Keratinocyte (primary cell): ENCODE measurements at regions not wholly inside any gene's neighbourhood (a gene's known extent, or its start where the extent isn't known, plus 50 kb on each side); places are given as distances from the start of the nearest gene placed in this dataset.
A peak's percentile ranks its signal among the peaks of the same experiment; 100 is the strongest.

Source experiments
- DNase-seq: peaks from one replicate; pipeline ENCODE4 v3.0.0-alpha.2; 2011; ENCODE audit warnings: low read depth, missing footprints, low spot score
- FAIRE-seq: peaks from 2 replicates; lab custom pipeline; 2011; peaks lifted over from hg19 to GRCh38; lab: Jason Lieb, UNC
- H2AFZ ChIP-seq: 2 replicates; pipeline ENCODE4 v1.6.0; 2012; ENCODE audit warnings: low read length, control low read depth, inconsistent platforms; ENCODE audit not compliant: control insufficient read depth
- H3K27ac ChIP-seq: 2 replicates; pipeline ENCODE4 v1.5.1; 2011; ENCODE audit warnings: low read length; ENCODE audit not compliant: control insufficient read depth, insufficient read depth
- H3K27me3 ChIP-seq: 3 replicates; pipeline ENCODE4 v1.6.0; 2011; ENCODE audit warnings: low read length; ENCODE audit not compliant: control insufficient read depth, insufficient read depth; ENCODE audit errors: extremely low read depth
- H3K36me3 ChIP-seq, 2 experiments: 2 replicates in 1 of 2; 3 replicates in 1 of 2; pipeline ENCODE4 v1.5.1; 2011; ENCODE audit warnings: low read length in 2 of 2, mild to moderate bottlenecking in 1 of 2; ENCODE audit not compliant: control insufficient read depth in 2 of 2, insufficient read depth in 2 of 2; ENCODE audit errors: extremely low read depth in 1 of 2
- H3K4me1 ChIP-seq: 3 replicates; pipeline ENCODE4 v1.5.1; 2011; ENCODE audit warnings: low read length; ENCODE audit not compliant: control insufficient read depth, insufficient read depth; ENCODE audit errors: extremely low read depth
- H3K4me2 ChIP-seq: 3 replicates; pipeline ENCODE4 v1.6.0; 2011; ENCODE audit warnings: low read depth, low read length; ENCODE audit not compliant: control insufficient read depth, insufficient read depth; ENCODE audit errors: extremely low read depth
- H3K4me3 ChIP-seq, 3 experiments: fragments of 200-600 bp in 1 of 3; sonication (generic) in 1 of 3; 2 replicates in 2 of 3; 3 replicates in 1 of 3; pipeline ENCODE4 v1.5.1; 2011 to 2016; ENCODE audit warnings: low read length in 3 of 3, mild to moderate bottlenecking in 3 of 3, control low read depth in 2 of 3, inconsistent platforms in 1 of 3, low read depth in 1 of 3, mixed read lengths in 1 of 3, mixed run types in 1 of 3, moderate library complexity in 1 of 3; ENCODE audit not compliant: control insufficient read depth in 2 of 3, insufficient read depth in 2 of 3; ENCODE audit errors: extremely low read depth in 1 of 3
- H3K79me2 ChIP-seq: 2 replicates; pipeline ENCODE4 v1.6.0; 2012; ENCODE audit warnings: low read length; ENCODE audit not compliant: control insufficient read depth, insufficient read depth
- H3K9ac ChIP-seq: 3 replicates; pipeline ENCODE4 v1.6.0; 2011; ENCODE audit warnings: low read length; ENCODE audit not compliant: control insufficient read depth, insufficient read depth; ENCODE audit errors: extremely low read depth
- H3K9me1 ChIP-seq: 3 replicates; pipeline ENCODE4 v1.6.0; 2011; ENCODE audit warnings: low read length; ENCODE audit not compliant: control insufficient read depth, insufficient read depth; ENCODE audit errors: extremely low read depth
- H3K9me3 ChIP-seq: 2 replicates; pipeline ENCODE4 v1.5.1; 2012; ENCODE audit warnings: low read depth, low read length; ENCODE audit not compliant: control insufficient read depth
- H4K20me1 ChIP-seq: 3 replicates; pipeline ENCODE4 v1.6.0; 2011; ENCODE audit warnings: low read length; ENCODE audit not compliant: control insufficient read depth, insufficient read depth; ENCODE audit errors: extremely low read depth
- CTCF ChIP-seq, 3 experiments: IDR thresholded peaks in 1 of 3; conservative IDR thresholded peaks in 1 of 3; optimal IDR thresholded peaks in 1 of 3; 2 replicates in 2 of 3; 3 replicates in 1 of 3; pipeline versions ENCODE3 to v1.5.1; 2011; ENCODE audit warnings: low read length in 3 of 3, mild to moderate bottlenecking in 3 of 3, moderate library complexity in 2 of 3, control low read depth in 1 of 3, inconsistent platforms in 1 of 3; ENCODE audit not compliant: insufficient read depth in 2 of 3; ENCODE audit errors: extremely low read depth in 1 of 3
- EZH2 ChIP-seq: IDR thresholded peaks from one replicate; pipeline ENCODE4 v1.6.1; 2012; ENCODE audit warnings: inconsistent platforms, mild to moderate bottlenecking, low read length, moderate library complexity
- dilution Hi-C: fragments of 300-500 bp; cut with MboI; formaldehyde crosslinking; loops from one replicate; pipeline ENCODE4 v1.7.0; 2020; ENCODE audit warnings: low sequenced_read_pairs; ENCODE audit not compliant: extremely low pct_ligation_motif_present

GRCh38 chr17:33688771-33689170, 395.7 kb upstream of the ASIC2 start:
- dilution Hi-C loops: no loop called here
- Histone ChIP-seq H3K27ac (no peak overlapping the region), H3K4me1 (no peaks in the 10 kb centered on the region), H3K36me3 (no peaks in the 10 kb centered on the region), H2AFZ (no peak overlapping the region), H3K4me2 (no peak overlapping the region), H3K27me3 (no peaks in the 10 kb centered on the region), H4K20me1 (no peaks in the 10 kb centered on the region), H3K9ac (no peak overlapping the region), H3K9me3 (no peaks in the 10 kb centered on the region), H3K4me3 (no peak overlapping the region), H3K9me1 (no peaks in the 10 kb centered on the region), H3K79me2 (no peaks in the 10 kb centered on the region)
- DNase-seq: no peak
- FAIRE-seq: no peak
- no peak for TF ChIP-seq CTCF (optimal IDR thresholded peaks at IDR 0.05 in 1 of 3, IDR thresholded peaks at IDR 0.05 in 1 of 3, conservative IDR thresholded peaks at IDR 0.05 in 1 of 3; ENCODE audit: extremely low read depth in 1 of 3, insufficient read depth in 2 of 3, low read length in 3 of 3)
- TF ChIP-seq EZH2: no peak

- no peak overlapping the region for H3K9ac ChIP-seq
- dilution Hi-C loops: no loop called here
- no peaks in the 10 kb centered on the region for H3K4me1 ChIP-seq
- no peak overlapping the region for H3K4me2 ChIP-seq
- no peaks in the 10 kb centered on the region for H3K79me2 ChIP-seq
- H2AFZ ChIP-seq: no peak overlapping the region
- FAIRE-seq: no peak
- DNase-seq: no peak
- no peak overlapping the region for H3K27ac ChIP-seq
- H3K9me3 ChIP-seq: no peaks in the 10 kb centered on the region
- no peak overlapping the region for H3K4me3 ChIP-seq
- TF ChIP-seq EZH2 (no peak), CTCF (optimal IDR thresholded peaks at IDR 0.05 in 1 of 3, IDR thresholded peaks at IDR 0.05 in 1 of 3, conservative IDR thresholded peaks at IDR 0.05 in 1 of 3; ENCODE audit: extremely low read depth in 1 of 3, insufficient read depth in 2 of 3, low read length in 3 of 3) (peak in 2 of 3 experiments; percentile 6 to 11)
- H3K36me3 ChIP-seq: no peaks in the 10 kb centered on the region
- H3K27me3 ChIP-seq: no peaks in the 10 kb centered on the region
- H4K20me1 ChIP-seq: no peaks in the 10 kb centered on the region
- H3K9me1 ChIP-seq: no peaks in the 10 kb centered on the region
Observed at GRCh38 chr17:33689725-33690124, 396.6 kb upstream of the ASIC2 start.
